Tibial nerve (tissue), 4 donors: ENCODE measurements at regions not wholly inside any gene's neighbourhood (a gene's known extent, or its start where the extent isn't known, plus 50 kb on each side); places are given as distances from the start of the nearest gene placed in this dataset.
"Not testable (repeated sequence)": the region's sequence is repeated elsewhere in the genome, so short reads cannot be mapped to it uniquely, and the experiment has no call there.

ENCODE experiments used
- CTCF ChIP-seq, 5 experiments: fragments of 200-600 bp in 3 of 5; fragments of 450-650 bp in 2 of 5; sonication (generic) in 3 of 5; IDR thresholded peaks; one replicate each; pipeline ENCODE4 v1.5.1; 2016 to 2019; ENCODE audit warnings: antibody characterized with exemption in 5 of 5, mild to moderate bottlenecking in 3 of 5, moderate library complexity in 2 of 5
- EP300 ChIP-seq, 2 donors: sonication (generic); formaldehyde crosslinking; IDR thresholded peaks; one replicate each; pipeline ENCODE4 v1.6.1; 2017; ENCODE audit warnings: antibody characterized with exemption in 2 of 2, mild to moderate bottlenecking in 1 of 2
- POLR2A ChIP-seq, 2 donors: fragments of 450-650 bp; IDR thresholded peaks; one replicate each; pipeline ENCODE4 v1.6.1; 2017; ENCODE audit warnings: antibody characterized with exemption in 2 of 2, mild to moderate bottlenecking in 2 of 2, moderate library complexity in 2 of 2

GRCh38 chr5:100714780-100715179, 179.6 kb downstream of the FAM174A start:
- not testable (repeated sequence) for TF ChIP-seq CTCF, EP300, POLR2A (IDR thresholded peaks at IDR 0.05)
